ENCODE measurements at regions not wholly inside any gene's neighbourhood (a gene's known extent, or its start where the extent isn't known, plus 50 kb on each side); places are given as distances from the start of the nearest gene placed in this dataset.

GRCh38 chr11:11076879-11077278 lies 219.0 kb upstream of the ZBED5 start:
- TF ChIP-seq CTCF (IDR thresholded peaks at IDR 0.05; ENCODE audit: insufficient read depth, low read length, missing control alignments): no peak
- CTCF ChIA-PET: interaction anchor here (1.5 kb wide), 1 partner anchor 286 kb away, joined by 5 read pairs; no protein-coding TSS in a partner anchor
- DNase-seq (ENCODE audit: low read depth, low spot score): no peak
- no peak overlapping the region for H3K4me3 ChIP-seq (ENCODE audit: low read depth, low read length)
- POLR2A ChIA-PET: no interaction called here

- no peak for DNase-seq (ENCODE audit: low read depth, low spot score)
- no peak overlapping the region for H3K4me3 ChIP-seq (ENCODE audit: low read depth, low read length)
- CTCF ChIA-PET: interaction anchor here (0.7 kb wide), 1 partner anchor 14 kb away, joined by 3 read pairs; no protein-coding TSS in a partner anchor
- POLR2A ChIA-PET: no interaction called here
- TF ChIP-seq CTCF (IDR thresholded peaks at IDR 0.05; ENCODE audit: insufficient read depth, low read length, missing control alignments): no peak
Observed at GRCh38 chr11:11076276-11076675, 218.4 kb upstream of the ZBED5 start.

GRCh38 chr11:11075515-11076171 lies 217.8 kb upstream of the ZBED5 start:
- POLR2A ChIA-PET: no interaction called here
- TF ChIP-seq CTCF (IDR thresholded peaks at IDR 0.05; ENCODE audit: insufficient read depth, low read length, missing control alignments): no peak
- H3K4me3 ChIP-seq (ENCODE audit: low read depth, low read length): no peak overlapping the region
- no peak for DNase-seq (ENCODE audit: low read depth, low spot score)
- CTCF ChIA-PET: interaction anchor here (0.7 to 1.2 kb wide), 2 partner anchors 10 to 14 kb away, joined by 3 read pairs; no protein-coding TSS in a partner anchor

- CTCF ChIA-PET: interaction anchor here (1.2 kb wide), 1 partner anchor 9 kb away, joined by 3 read pairs; no protein-coding TSS in a partner anchor
- H3K4me3 ChIP-seq (ENCODE audit: low read depth, low read length): no peak overlapping the region
- no peak for DNase-seq (ENCODE audit: low read depth, low spot score)
- POLR2A ChIA-PET: no interaction called here
- TF ChIP-seq CTCF (IDR thresholded peaks at IDR 0.05; ENCODE audit: insufficient read depth, low read length, missing control alignments): no peak
Observed at GRCh38 chr11:11074686-11075335, 217.0 kb upstream of the ZBED5 start.

- no peak for TF ChIP-seq CTCF (IDR thresholded peaks at IDR 0.05; ENCODE audit: insufficient read depth, low read length, missing control alignments)
- CTCF ChIA-PET: interaction anchor here (1.3 kb wide), 1 partner anchor 37 kb away, joined by 3 read pairs; no protein-coding TSS in a partner anchor
- DNase-seq (ENCODE audit: low read depth, low spot score): no peak
Observed at GRCh38 chr11:11073996-11074395, 216.1 kb upstream of the ZBED5 start.

GRCh38 chr11:11072067-11072466 lies 214.2 kb upstream of the ZBED5 start:
- H3K4me3 ChIP-seq (ENCODE audit: low read depth, low read length): no peak overlapping the region
- ChIA-PET CTCF (no interaction called here), POLR2A (no interaction called here)
- no peak for DNase-seq (ENCODE audit: low read depth, low spot score)
- no peak for TF ChIP-seq CTCF (IDR thresholded peaks at IDR 0.05; ENCODE audit: insufficient read depth, low read length, missing control alignments)

More at GRCh38 chr11:11073996-11074395, 216.1 kb upstream of the ZBED5 start:
- H3K4me3 ChIP-seq (ENCODE audit: low read depth, low read length): no peak overlapping the region
- POLR2A ChIA-PET: interaction anchor here (0.7 kb wide), 1 partner anchor 64 kb away, joined by 3 read pairs; no protein-coding TSS in a partner anchor
